DMS53 treated with DMSO at 0.1 percent for 48 hours (cell line): ENCODE measurements at regions not wholly inside any gene's neighbourhood (a gene's known extent, or its start where the extent isn't known, plus 50 kb on each side); places are given as distances from the start of the nearest gene placed in this dataset.

ENCODE experiments used
- DNase-seq: peaks from one replicate; lab custom pipeline; 2025; ENCODE audit not compliant: unreplicated experiment; lab: John Stamatoyannopoulos, UW

GRCh38 chr6:40849546-40849945 is 189.5 kb downstream of the UNC5CL start:
- DNase-seq: no peak

GRCh38 chr6:40848868-40849514 is 190.0 kb downstream of the UNC5CL start:
- DNase-seq: no peak

GRCh38 chr6:40848038-40848437 is 191.0 kb downstream of the UNC5CL start:
- no peak for DNase-seq

- peak; percentile 29 for DNase-seq
Observed at GRCh38 chr6:40845553-40845952, 193.5 kb downstream of the UNC5CL start.

- DNase-seq: no peak
Observed at GRCh38 chr6:40844246-40844645, 194.8 kb downstream of the UNC5CL start.

- DNase-seq: no peak
Observed at GRCh38 chr6:40841721-40842120, 197.3 kb downstream of the UNC5CL start.

- DNase-seq: no peak
Observed at GRCh38 chr6:40832691-40833090, 206.3 kb downstream of the UNC5CL start.

- DNase-seq: no peak
Observed at GRCh38 chr6:40831381-40831780, 207.6 kb downstream of the UNC5CL start.

GRCh38 chr6:40825102-40825501 is 213.9 kb downstream of the UNC5CL start:
- DNase-seq: no peak

GRCh38 chr6:40823917-40824891 is 214.8 kb downstream of the UNC5CL start:
- peak; percentile 62 for DNase-seq

GRCh38 chr6:40822619-40823018 is 216.4 kb downstream of the UNC5CL start:
- no peak for DNase-seq

- no peak for DNase-seq
Observed at GRCh38 chr6:40819182-40819834, 219.7 kb downstream of the UNC5CL start.

- DNase-seq: no peak
Observed at GRCh38 chr6:40817369-40817768, 221.7 kb downstream of the UNC5CL start.

- DNase-seq: no peak
Observed at GRCh38 chr6:40816601-40817000, 222.4 kb downstream of the UNC5CL start.

GRCh38 chr6:40815731-40816130 is 223.3 kb downstream of the UNC5CL start:
- no peak for DNase-seq

- DNase-seq: no peak
Observed at GRCh38 chr6:40810171-40810570, 223.0 kb upstream of the LRFN2 start.

GRCh38 chr6:40809627-40810026 is 222.5 kb upstream of the LRFN2 start:
- no peak for DNase-seq

GRCh38 chr6:40807484-40807883 is 220.3 kb upstream of the LRFN2 start:
- no peak for DNase-seq

GRCh38 chr6:40806256-40806864 is 219.2 kb upstream of the LRFN2 start:
- no peak for DNase-seq

GRCh38 chr6:40805336-40805735 is 218.2 kb upstream of the LRFN2 start:
- no peak for DNase-seq

GRCh38 chr6:40804905-40805304 is 217.7 kb upstream of the LRFN2 start:
- DNase-seq: no peak
